ENCODE measurements at regions not wholly inside any gene's neighbourhood (a gene's known extent, or its start where the extent isn't known, plus 50 kb on each side); places are given as distances from the start of the nearest gene placed in this dataset.

DNA sequence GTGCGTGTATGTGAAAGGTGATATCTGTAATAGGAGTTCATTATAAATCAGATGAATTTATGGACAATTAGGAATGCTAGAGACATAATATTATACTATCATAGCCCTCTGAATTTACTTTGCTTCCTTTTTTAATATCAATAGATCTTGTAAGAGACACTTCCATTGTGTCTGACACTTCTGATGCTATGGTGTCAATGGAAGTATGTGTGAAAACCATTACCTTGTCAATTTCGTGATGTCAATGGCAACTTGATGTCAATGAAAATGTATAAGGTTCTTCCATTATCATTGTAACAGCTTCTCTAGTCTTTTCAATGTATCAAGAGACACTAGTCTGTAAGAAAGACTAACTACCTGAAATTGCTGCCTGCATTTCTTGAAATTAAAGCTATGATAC lies 296.8 kb upstream of the DPYD start:
- H3K4me1 ChIP-seq (ENCODE audit: insufficient read depth, poor library complexity, severe bottlenecking): peaks cover 3% of the 10 kb centered on the region
- DNase-seq (ENCODE audit: low spot score) (no peak), ATAC-seq (ENCODE audit: low read depth) (no peak)
- H3K36me3 ChIP-seq (ENCODE audit: low read depth): no peaks in the 10 kb centered on the region
- no peaks in the 10 kb centered on the region for H3K9me3 ChIP-seq (ENCODE audit: severe bottlenecking)
- H3K27ac ChIP-seq (ENCODE audit: poor library complexity, severe bottlenecking): no peak overlapping the region
- H3K27me3 ChIP-seq (ENCODE audit: insufficient read depth, poor library complexity, severe bottlenecking): no peaks in the 10 kb centered on the region
- no peak overlapping the region for H3K4me3 ChIP-seq (ENCODE audit: severe bottlenecking)
- TF ChIP-seq, protein P1, sequence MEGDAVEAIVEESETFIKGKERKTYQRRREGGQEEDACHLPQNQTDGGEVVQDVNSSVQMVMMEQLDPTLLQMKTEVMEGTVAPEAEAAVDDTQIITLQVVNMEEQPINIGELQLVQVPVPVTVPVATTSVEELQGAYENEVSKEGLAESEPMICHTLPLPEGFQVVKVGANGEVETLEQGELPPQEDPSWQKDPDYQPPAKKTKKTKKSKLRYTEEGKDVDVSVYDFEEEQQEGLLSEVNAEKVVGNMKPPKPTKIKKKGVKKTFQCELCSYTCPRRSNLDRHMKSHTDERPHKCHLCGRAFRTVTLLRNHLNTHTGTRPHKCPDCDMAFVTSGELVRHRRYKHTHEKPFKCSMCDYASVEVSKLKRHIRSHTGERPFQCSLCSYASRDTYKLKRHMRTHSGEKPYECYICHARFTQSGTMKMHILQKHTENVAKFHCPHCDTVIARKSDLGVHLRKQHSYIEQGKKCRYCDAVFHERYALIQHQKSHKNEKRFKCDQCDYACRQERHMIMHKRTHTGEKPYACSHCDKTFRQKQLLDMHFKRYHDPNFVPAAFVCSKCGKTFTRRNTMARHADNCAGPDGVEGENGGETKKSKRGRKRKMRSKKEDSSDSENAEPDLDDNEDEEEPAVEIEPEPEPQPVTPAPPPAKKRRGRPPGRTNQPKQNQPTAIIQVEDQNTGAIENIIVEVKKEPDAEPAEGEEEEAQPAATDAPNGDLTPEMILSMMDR (IDR thresholded peaks at IDR 0.05; ENCODE audit: poor library complexity, severe bottlenecking): no peak

DNA sequence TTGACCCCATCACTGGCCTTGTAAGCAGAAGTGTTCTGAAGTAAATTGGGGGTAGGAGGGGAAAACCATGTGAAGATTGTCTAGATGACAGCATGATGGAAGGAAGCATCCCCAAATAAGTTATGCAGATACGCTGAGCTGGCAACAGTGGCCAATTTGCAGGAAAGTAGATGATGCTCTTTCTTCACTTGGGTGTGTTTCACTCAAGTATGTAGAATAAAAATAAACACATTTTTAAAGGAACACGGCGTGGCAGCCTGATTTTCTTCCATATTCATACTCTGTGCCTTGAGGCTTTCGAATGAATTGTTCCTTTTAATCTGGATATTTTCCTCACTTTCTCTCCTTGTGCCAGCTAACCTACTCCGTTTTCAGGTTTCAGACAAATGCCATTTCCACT lies 295.5 kb upstream of the DPYD start:
- Histone ChIP-seq H3K27me3 (ENCODE audit: insufficient read depth, poor library complexity, severe bottlenecking) (no peaks in the 10 kb centered on the region), H3K36me3 (ENCODE audit: low read depth) (no peaks in the 10 kb centered on the region), H3K4me3 (ENCODE audit: severe bottlenecking) (no peak overlapping the region), H3K4me1 (ENCODE audit: insufficient read depth, poor library complexity, severe bottlenecking) (no peaks in the 10 kb centered on the region), H3K27ac (ENCODE audit: poor library complexity, severe bottlenecking) (no peak overlapping the region), H3K9me3 (ENCODE audit: severe bottlenecking) (no peaks in the 10 kb centered on the region)
- ATAC-seq (ENCODE audit: low read depth): no peak
- no peak for DNase-seq (ENCODE audit: low spot score)
- TF ChIP-seq, protein P1 (IDR thresholded peaks at IDR 0.05; ENCODE audit: poor library complexity, severe bottlenecking): no peak

DNA sequence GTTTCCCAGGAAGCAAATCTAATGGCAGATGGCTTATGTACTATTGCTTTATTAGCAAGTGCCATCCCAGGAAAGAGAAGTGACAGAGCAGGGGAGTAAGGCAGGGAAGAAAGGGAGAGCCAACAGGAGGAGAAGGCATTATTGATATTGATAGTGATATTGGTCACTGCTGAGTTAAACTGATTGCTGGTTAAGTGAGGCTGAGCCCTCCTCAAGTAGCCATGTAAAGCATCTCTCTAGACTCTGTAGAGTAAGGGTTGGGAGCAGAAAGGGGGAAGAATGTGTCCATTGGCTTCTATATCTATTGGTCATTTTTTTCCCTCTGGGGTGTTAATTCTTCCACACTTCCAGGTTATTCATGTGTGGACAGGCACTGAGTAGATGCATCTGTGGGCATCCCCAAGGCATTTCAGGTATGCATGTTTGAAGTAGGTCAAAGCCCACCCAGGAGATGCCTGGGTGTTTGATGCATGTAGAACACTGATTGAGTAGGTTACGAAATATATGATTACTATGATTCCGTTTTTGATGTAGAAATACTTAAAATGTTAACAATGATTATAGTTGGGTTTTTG lies 290.5 kb upstream of the DPYD start:
- Histone ChIP-seq H3K27ac (ENCODE audit: poor library complexity, severe bottlenecking) (no peak overlapping the region), H3K27me3 (ENCODE audit: insufficient read depth, poor library complexity, severe bottlenecking) (no peaks in the 10 kb centered on the region), H3K36me3 (ENCODE audit: low read depth) (no peaks in the 10 kb centered on the region), H3K4me3 (ENCODE audit: severe bottlenecking) (no peak overlapping the region), H3K9me3 (ENCODE audit: severe bottlenecking) (no peaks in the 10 kb centered on the region), H3K4me1 (ENCODE audit: insufficient read depth, poor library complexity, severe bottlenecking) (no peaks in the 10 kb centered on the region)
- ATAC-seq (ENCODE audit: low read depth) (no peak), DNase-seq (ENCODE audit: low spot score) (no peak)
- TF ChIP-seq, protein P1 (IDR thresholded peaks at IDR 0.05; ENCODE audit: poor library complexity, severe bottlenecking): no peak

DNA sequence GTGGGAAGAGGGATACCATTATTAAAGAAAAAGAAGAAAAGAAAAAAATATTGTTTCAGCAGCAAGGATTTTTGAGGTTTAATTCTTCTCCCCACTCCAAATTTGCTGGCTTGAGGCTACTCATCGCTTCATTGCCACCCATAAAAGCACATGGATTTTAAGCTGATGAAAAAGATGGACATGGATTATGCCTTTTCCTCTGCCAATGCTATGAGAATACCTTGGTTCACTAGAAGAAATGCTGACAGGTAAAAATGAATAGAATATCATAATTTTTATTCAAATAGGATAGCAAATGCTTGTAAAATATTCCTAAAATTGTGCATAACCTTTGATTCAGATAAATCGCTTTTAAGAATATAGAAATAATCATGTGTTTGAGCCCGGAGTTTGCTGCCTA lies 289.7 kb upstream of the DPYD start:
- DNase-seq (ENCODE audit: low spot score): no peak
- no peaks in the 10 kb centered on the region for H3K9me3 ChIP-seq (ENCODE audit: severe bottlenecking)
- TF ChIP-seq, protein P1 (IDR thresholded peaks at IDR 0.05; ENCODE audit: poor library complexity, severe bottlenecking): no peak
- H3K27me3 ChIP-seq (ENCODE audit: insufficient read depth, poor library complexity, severe bottlenecking): no peaks in the 10 kb centered on the region
- no peaks in the 10 kb centered on the region for H3K36me3 ChIP-seq (ENCODE audit: low read depth)
- H3K4me3 ChIP-seq (ENCODE audit: severe bottlenecking): no peak overlapping the region
- H3K4me1 ChIP-seq (ENCODE audit: insufficient read depth, poor library complexity, severe bottlenecking): no peaks in the 10 kb centered on the region
- no peak for ATAC-seq (ENCODE audit: low read depth)
- H3K27ac ChIP-seq (ENCODE audit: poor library complexity, severe bottlenecking): no peak overlapping the region

DNA sequence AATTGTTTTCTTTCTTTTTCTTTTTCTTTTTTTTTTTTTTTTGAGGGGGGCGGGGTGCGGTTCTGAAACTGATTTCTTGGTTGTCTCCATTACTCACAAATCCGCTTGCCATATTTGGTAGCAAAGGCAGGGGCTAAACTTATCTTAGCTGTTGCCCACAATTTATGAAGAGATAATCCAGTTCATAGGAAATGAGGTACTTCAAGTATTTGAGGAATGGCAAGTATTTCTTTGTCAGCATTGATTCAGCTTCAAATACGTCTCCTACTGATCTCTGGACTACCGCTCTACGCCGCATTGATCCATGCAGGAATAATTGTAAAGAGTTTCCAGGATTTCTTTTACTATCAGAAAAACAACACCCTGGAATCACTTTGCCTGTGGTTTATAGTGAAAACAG lies 289.2 kb upstream of the DPYD start:
- DNase-seq (ENCODE audit: low spot score) (no peak), ATAC-seq (ENCODE audit: low read depth) (peak; percentile 23; the same call in 1 of the 3 replicates)
- Histone ChIP-seq H3K27me3 (ENCODE audit: insufficient read depth, poor library complexity, severe bottlenecking) (no peaks in the 10 kb centered on the region), H3K9me3 (ENCODE audit: severe bottlenecking) (no peaks in the 10 kb centered on the region), H3K4me3 (ENCODE audit: severe bottlenecking) (no peak overlapping the region), H3K36me3 (ENCODE audit: low read depth) (no peaks in the 10 kb centered on the region), H3K4me1 (ENCODE audit: insufficient read depth, poor library complexity, severe bottlenecking) (no peaks in the 10 kb centered on the region), H3K27ac (ENCODE audit: poor library complexity, severe bottlenecking) (no peak overlapping the region)
- TF ChIP-seq, protein P1 (IDR thresholded peaks at IDR 0.05; ENCODE audit: poor library complexity, severe bottlenecking): no peak

All from RWPE2 (cell line).